ENCODE measurements at regions not wholly inside any gene's neighbourhood (a gene's known extent, or its start where the extent isn't known, plus 50 kb on each side); places are given as distances from the start of the nearest gene placed in this dataset.

GRCh38 chr4:61094854-61095598, 105.1 kb upstream of the ADGRL3 start:
- no peak for DNase-seq
- H3K4me1 ChIP-seq: no peaks in the 10 kb centered on the region
- no peaks in the 10 kb centered on the region for H3K9me3 ChIP-seq
- H3K27ac ChIP-seq: no peak overlapping the region
- TF ChIP-seq CTCF (IDR thresholded peaks at IDR 0.05) (no peak), POLR2A (IDR thresholded peaks at IDR 0.05) (no peak)
- no peaks in the 10 kb centered on the region for H3K36me3 ChIP-seq
- no peaks in the 10 kb centered on the region for H3K27me3 ChIP-seq
- intact Hi-C loops (cut with DNase I): no loop called here
- WGBS (ENCODE audit: insufficient coverage, low coverage, low lambda C conversion rate, missing lambda C conversion rate): 43% methylated on average over 3 of the region's 6 CpGs
- H3K4me3 ChIP-seq: no peak overlapping the region
- ATAC-seq: no peak

GRCh38 chr4:61128682-61129081, 71.4 kb upstream of the ADGRL3 start:
- TF ChIP-seq POLR2A (IDR thresholded peaks at IDR 0.05): no peak
- TF ChIP-seq CTCF (IDR thresholded peaks at IDR 0.05): no peak
- intact Hi-C loops (cut with DNase I): no loop called here
- H3K4me3 ChIP-seq: no peak overlapping the region

GRCh38 chr4:61129971-61130370, 70.2 kb upstream of the ADGRL3 start:
- TF ChIP-seq POLR2A (IDR thresholded peaks at IDR 0.05) (no peak), CTCF (IDR thresholded peaks at IDR 0.05) (no peak)
- Histone ChIP-seq H3K9me3 (no peaks in the 10 kb centered on the region), H3K4me3 (no peak overlapping the region), H3K27me3 (no peaks in the 10 kb centered on the region), H3K36me3 (no peaks in the 10 kb centered on the region), H3K4me1 (no peaks in the 10 kb centered on the region), H3K27ac (no peak overlapping the region)
- 59% methylated on average over 3 of the region's 5 CpGs for WGBS (ENCODE audit: insufficient coverage, low coverage, low lambda C conversion rate, missing lambda C conversion rate)
- intact Hi-C loops (cut with DNase I): no loop called here
- no peak for ATAC-seq
- DNase-seq: no peak

More at GRCh38 chr4:61128682-61129081, 71.4 kb upstream of the ADGRL3 start:
- no peak for ATAC-seq
- WGBS (ENCODE audit: insufficient coverage, low coverage, low lambda C conversion rate, missing lambda C conversion rate): 34% methylated on average over 3 of the region's 3 CpGs
- H3K9me3 ChIP-seq: no peaks in the 10 kb centered on the region
- H3K4me1 ChIP-seq: no peaks in the 10 kb centered on the region
- no peaks in the 10 kb centered on the region for H3K36me3 ChIP-seq
- no peak for DNase-seq
- H3K27me3 ChIP-seq: no peaks in the 10 kb centered on the region
- H3K27ac ChIP-seq: no peak overlapping the region

GRCh38 chr4:61143461-61143860, 56.7 kb upstream of the ADGRL3 start:
- H3K36me3 ChIP-seq: no peaks in the 10 kb centered on the region
- intact Hi-C loops (cut with DNase I): no loop called here
- TF ChIP-seq CTCF (IDR thresholded peaks at IDR 0.05) (no peak), POLR2A (IDR thresholded peaks at IDR 0.05) (no peak)
- no peaks in the 10 kb centered on the region for H3K9me3 ChIP-seq
- H3K4me3 ChIP-seq: no peak overlapping the region
- H3K27me3 ChIP-seq: no peaks in the 10 kb centered on the region
- no peak overlapping the region for H3K27ac ChIP-seq
- WGBS (ENCODE audit: insufficient coverage, low coverage, low lambda C conversion rate, missing lambda C conversion rate): 30% methylated on average over 1 of the region's 1 CpG
- DNase-seq: no peak
- H3K4me1 ChIP-seq: no peaks in the 10 kb centered on the region
- ATAC-seq: no peak

GRCh38 chr4:61149278-61149677, 50.8 kb upstream of the ADGRL3 start:
- ATAC-seq: no peak
- TF ChIP-seq CTCF (IDR thresholded peaks at IDR 0.05) (no peak), POLR2A (IDR thresholded peaks at IDR 0.05) (no peak)

More at GRCh38 chr4:61149278-61149677, 50.8 kb upstream of the ADGRL3 start:
- H3K27ac ChIP-seq: no peak overlapping the region
- no peaks in the 10 kb centered on the region for H3K4me1 ChIP-seq
- no peaks in the 10 kb centered on the region for H3K9me3 ChIP-seq
- DNase-seq: no peak
- no peak overlapping the region for H3K4me3 ChIP-seq
- H3K36me3 ChIP-seq: no peaks in the 10 kb centered on the region
- intact Hi-C loops (cut with DNase I): no loop called here
- no peaks in the 10 kb centered on the region for H3K27me3 ChIP-seq

Measured in right lobe of liver (tissue), 6 donors.